ENCODE measurements at regions not wholly inside any gene's neighbourhood (a gene's known extent, or its start where the extent isn't known, plus 50 kb on each side); places are given as distances from the start of the nearest gene placed in this dataset.

GRCh38 chr1:57854436-57854835 lies 430.6 kb upstream of the DAB1 start:
- no peak for DNase-seq

GRCh38 chr1:57850176-57850940 lies 426.5 kb upstream of the DAB1 start:
- DNase-seq = no peak

DNA sequence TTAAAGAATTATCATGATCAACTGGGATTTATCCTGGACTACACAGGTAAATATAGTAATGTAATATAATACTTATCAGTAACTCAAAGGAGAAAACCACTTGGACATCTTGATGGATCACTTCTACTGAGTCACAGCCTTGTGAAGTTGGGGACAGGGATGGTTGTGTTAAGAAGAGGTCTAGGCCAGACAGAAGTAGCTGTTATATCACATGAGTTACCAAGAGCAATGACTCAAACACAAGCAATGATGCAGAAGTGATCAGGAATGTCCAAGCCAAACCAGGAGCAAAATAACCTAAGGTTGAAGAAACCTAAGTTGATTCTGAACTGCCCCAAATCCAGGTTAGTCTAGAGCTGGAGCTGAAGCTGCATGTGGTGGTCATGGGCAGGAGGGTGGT lies 424.5 kb upstream of the DAB1 start:
- no peak for DNase-seq

- DNase-seq = no peak
Observed at GRCh38 chr1:57845041-57845440, 421.2 kb upstream of the DAB1 start.

DNA sequence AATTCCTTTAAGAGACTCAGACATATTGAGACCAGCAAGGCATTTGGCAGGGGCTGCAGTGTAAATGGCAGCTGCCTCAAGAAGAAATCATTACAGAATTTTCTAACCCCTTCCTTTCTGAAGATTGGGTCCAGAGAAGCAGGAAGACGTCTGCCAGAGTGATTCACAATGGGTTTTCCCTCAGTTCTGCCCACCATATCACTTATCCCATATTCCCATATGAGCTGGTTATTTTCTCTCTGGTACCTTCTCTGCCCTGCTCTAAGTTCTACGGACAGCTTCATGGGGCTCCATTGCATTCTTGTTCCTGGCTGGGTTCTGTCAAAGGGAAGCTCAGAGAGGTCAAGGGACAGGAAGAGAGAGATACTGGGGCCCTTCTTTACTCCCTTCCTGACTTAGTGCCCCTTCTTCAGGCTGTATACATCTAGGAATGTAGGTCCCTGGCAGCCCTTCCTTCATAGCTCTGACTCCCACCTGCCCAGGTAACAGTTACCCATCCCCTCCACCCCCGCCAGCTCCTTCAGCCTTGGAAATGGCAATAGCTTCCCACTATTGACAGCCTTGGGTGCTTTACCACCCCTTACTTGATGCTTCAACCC lies 420.6 kb upstream of the DAB1 start:
- no peak for DNase-seq

DNA sequence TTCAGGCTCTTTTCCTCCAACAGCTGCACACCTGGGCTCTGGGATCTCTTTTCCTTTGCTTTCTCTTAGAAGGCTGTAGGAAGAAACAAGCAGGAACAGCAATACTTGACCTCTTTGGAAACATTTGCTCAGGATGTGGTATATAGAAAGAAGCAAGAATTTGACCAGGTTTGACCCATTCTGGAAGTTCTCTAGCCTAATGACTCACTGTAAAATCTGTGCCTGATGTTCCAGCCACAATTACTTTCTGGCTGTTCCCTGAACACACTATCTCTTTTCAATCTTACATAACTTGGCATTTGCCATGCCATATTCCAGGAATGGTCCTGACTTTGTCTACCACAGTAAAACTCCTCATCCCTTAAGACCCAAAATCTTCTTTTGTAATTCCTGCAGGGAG lies 419.9 kb upstream of the DAB1 start:
- DNase-seq = no peak

- DNase-seq = no peak
Observed at GRCh38 chr1:57839526-57839925, 415.7 kb upstream of the DAB1 start.

DNA sequence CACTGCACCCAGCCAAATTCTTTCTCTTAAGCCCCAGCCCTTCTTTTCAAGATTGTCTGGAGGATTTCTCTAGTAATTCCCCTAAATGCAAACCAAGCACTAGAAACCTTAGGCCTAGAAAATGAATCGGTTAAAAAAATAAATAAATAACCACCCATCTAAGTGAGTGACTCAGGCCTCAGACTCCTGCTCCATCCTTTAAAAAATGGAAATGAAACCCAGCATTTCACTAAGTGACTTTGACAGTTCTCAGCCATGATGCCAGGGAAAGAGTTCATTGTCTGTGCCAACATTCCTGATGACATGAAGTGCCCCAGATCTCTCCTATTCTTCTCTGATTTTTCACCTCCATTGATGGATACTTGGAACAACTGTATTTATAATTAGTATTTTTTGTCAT lies 415.2 kb upstream of the DAB1 start:
- no peak for DNase-seq

DNA sequence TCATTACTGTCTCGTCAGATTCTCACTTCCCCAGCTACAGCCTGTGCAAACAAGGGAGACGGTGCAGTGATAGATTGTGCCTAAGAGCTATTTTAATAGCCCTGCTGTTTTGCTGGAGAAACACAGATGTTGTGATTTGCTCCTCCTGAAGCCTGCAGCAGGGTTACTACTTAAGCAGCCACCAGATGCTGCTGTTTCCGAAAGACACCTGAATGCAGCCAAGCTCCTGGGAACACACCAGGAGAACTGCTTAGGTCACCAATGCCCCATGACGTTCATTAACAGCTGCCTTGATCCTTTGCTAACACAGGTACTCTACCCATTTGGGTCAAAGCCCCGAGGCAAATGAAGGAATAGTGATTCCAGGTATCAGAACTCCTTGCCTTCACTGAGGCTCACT lies 411.8 kb upstream of the DAB1 start:
- DNase-seq = no peak

GRCh38 chr1:57833296-57833695 lies 409.4 kb upstream of the DAB1 start:
- no peak for DNase-seq

DNA sequence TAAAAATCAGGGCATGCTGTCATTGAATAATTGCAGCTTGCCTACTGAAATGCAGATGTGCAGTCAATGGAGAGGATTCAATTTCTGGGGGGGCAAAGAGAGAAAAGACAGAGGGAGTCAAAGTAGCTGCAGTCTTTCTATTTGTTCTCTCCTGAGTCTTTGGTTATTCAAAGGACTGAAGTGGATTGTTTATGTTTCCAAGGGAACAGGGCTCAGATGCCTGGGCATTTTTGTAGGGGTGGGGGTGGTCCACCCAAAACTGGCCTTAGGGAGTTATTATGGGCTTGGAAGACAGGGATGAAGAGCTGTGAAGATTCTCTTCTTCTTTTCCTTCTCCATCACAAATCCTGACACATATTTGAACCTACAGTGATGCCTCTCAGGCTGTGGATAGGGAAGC lies 408.8 kb upstream of the DAB1 start:
- DNase-seq = no peak

DNA sequence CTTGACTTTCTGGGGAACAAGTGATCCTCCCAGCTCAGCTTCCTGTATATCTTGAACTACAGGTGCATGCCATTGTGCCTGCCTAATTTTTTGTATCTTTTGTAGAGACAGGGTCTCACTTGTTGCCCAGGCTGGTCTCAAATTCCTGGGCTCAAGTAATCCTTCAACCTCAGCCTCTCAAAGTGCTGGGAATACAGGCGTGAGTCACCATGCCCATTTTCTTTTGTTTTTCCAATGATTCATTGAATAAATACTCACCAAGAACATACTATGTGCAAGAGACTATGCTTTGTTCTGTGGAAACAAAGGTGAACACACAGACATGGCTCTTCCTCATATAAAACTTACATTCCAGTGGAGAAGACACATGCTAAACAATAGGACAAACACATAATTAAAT lies 407.8 kb upstream of the DAB1 start:
- DNase-seq = no peak

- no peak for DNase-seq
Observed at GRCh38 chr1:57826535-57826934, 402.7 kb upstream of the DAB1 start.

DNA sequence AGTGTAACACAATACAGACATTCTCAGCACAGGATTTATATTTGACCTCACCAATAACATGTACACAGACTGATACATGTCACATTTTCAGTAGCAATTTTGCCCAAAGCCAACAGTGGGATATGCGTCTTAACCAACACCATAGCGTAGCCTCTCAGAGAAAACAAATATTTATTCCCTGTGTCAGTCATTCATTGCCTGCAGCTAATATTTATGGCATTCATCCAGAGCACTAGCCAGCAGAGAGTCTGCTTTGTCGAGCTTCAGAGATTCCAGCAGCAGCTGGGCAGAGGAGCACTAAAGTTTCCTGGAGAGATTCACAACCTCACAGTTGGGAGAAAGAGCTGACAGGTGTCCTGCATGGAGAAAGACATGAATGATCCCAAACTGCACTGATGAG lies 400.7 kb upstream of the DAB1 start:
- no peak for DNase-seq

GRCh38 chr1:57820356-57821095 lies 396.7 kb upstream of the DAB1 start:
- no peak for DNase-seq

- DNase-seq = no peak
Observed at GRCh38 chr1:57819893-57820292, 396.0 kb upstream of the DAB1 start.

GRCh38 chr1:57803586-57803985 lies 379.7 kb upstream of the DAB1 start:
- DNase-seq = no peak

GRCh38 chr1:57800376-57800775 lies 376.5 kb upstream of the DAB1 start:
- no peak for DNase-seq

- no peak for DNase-seq
Observed at GRCh38 chr1:57799490-57800115, 375.7 kb upstream of the DAB1 start.

DNA sequence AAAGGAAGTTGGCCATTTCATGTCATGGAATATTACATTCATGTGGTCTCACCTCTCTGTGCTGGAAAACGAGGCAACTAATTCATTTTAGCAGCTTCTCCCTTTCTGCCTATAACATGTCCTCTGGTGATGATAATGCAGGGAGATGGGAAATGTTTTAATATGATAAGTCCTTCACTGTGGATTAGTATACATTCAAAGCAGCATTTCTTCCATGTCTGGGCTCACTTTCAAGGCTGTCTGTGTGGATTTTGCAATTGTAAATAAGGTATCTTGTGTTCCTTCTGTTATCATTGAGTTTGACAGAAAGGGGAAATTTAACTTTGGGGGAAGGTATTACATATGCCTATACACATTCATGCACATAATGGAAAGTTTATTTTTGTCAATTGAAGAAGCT lies 374.7 kb upstream of the DAB1 start:
- no peak for DNase-seq

DNA sequence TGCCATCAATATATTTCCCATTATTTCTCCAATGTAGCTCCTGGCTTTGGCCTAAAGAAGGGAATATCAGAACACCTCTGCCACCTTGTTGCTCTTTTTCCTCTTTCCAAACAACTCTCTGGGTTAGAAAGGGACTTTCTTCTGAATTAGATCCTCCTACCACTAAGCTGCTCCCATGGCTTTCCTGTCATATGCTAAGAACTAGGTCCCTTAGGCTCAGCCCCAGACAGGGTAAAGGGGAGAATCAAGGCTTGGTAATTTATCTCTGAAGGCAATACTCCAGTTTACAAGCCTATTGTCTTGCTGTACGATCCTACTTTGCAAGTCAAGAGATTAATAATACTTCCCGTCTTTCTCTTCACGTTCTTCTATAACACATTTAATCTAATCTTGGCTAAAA lies 373.2 kb upstream of the DAB1 start:
- DNase-seq = no peak

DNA sequence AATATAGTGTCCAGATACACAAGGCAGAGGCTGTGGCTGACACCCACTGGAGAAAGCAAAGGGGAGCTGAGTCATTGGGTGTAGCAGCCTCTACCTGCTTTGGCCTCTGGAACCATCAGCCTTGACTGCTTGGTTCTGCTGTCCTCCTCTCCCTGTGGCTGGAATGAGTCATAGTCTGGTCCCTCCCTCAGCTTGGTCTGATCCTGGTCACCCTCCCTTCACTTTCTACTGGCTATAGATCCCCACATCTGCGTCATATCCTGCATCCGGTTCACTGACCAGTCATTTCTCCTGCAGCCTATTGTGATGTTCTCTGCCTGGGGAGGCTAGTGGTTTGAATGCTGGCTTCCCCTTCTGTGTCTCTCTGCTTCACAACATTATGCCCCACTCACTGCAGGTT lies 372.8 kb upstream of the DAB1 start:
- DNase-seq = no peak

DNA sequence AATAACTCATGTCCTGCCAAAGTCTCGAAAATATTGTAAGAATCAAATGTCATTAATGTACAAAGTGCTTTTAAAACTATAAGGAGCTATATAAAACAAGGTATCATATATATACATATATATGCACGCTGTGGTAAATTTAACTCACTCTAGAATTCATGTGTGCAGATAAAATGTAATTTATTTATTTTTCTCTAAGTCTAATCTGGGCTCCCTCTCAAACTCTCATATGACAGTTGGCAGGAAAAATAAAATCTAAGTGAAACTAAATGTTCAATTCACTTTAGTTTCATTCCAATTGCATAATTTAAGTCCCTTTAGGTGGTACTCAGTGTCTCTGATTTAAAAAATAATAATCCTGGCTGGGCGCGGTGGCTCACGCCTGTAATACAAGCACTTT lies 372.0 kb upstream of the DAB1 start:
- DNase-seq = no peak

GRCh38 chr1:57794078-57794477 lies 370.2 kb upstream of the DAB1 start:
- DNase-seq = no peak
